ENCODE measurements at regions not wholly inside any gene's neighbourhood (a gene's known extent, or its start where the extent isn't known, plus 50 kb on each side); places are given as distances from the start of the nearest gene placed in this dataset.

- Histone ChIP-seq H3K4me1 (no peaks in the 10 kb centered on the region), H3K9me3 (replicated peaks in 1 of 11) (peaks cover 0 to 23% (median 14%) of the 10 kb centered on the region in 11 experiments; a peak in 18 of 22 replicates), H3K27me3 (no peaks in the 10 kb centered on the region), H3K27ac (no peak overlapping the region), H3K36me3 (no peaks in the 10 kb centered on the region), H4K20me1 (no peaks in the 10 kb centered on the region), H3K9ac (no peak overlapping the region), H3K4me2 (no peak overlapping the region), H3K4me3 (no peak overlapping the region)
- no peak for TF ChIP-seq Cebpa-rat (IDR thresholded peaks at IDR 0.05)
Measured at GRCh38 chr13:102945324-102945815, 99.5 kb downstream of the ERCC5 start.

DNA sequence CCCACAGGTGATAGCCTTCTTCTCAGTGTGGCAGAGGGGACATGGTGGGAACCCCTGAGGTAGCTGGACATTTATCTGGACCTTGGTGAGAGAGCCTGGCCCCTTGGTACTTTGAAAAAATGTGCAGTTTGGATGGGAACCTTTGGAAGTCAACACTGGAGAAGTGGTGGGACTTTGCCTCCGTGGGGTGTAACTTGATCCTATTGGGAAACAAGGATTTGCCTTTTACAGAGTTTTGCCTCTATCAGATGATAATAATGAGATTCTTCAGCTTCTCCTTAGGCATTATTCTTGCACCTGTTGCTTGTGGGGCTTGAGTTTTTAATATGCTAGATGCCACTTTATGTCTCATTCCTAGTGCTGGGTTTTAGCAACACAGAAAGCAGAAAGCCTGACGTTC is 99.0 kb downstream of the ERCC5 start:
- H3K36me3 ChIP-seq = no peaks in the 10 kb centered on the region
- no peak overlapping the region for H3K27ac ChIP-seq
- H3K9ac ChIP-seq = no peak overlapping the region
- no peak overlapping the region for H3K4me3 ChIP-seq
- H3K4me1 ChIP-seq = no peaks in the 10 kb centered on the region
- no peak overlapping the region for H3K4me2 ChIP-seq
- no peak for TF ChIP-seq Cebpa-rat (IDR thresholded peaks at IDR 0.05)
- H3K9me3 ChIP-seq (replicated peaks in 1 of 11) = peaks cover under 1 to 28% (median 20%) of the 10 kb centered on the region in 11 experiments; a peak in 18 of 22 replicates
- H3K27me3 ChIP-seq = no peaks in the 10 kb centered on the region
- H4K20me1 ChIP-seq = no peaks in the 10 kb centered on the region

DNA sequence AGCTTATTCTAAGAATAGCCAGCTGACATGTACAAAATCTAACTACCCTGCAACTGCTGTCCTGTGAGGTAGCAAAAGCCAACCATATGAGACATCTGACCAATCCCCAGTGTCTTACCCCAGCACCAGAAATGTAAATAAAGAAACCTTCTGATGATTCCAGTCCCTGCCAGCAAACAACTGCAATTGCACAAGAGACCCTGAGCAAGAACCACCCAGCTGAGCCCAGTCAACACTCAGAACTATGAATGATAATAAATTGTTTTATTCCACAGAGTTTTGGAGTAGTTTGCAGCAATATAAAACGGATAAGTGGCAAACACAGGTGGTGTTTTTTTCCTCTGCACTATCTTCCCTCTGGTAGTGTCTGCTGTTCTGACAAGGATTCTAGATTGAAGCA is 94.9 kb downstream of the ERCC5 start:
- no peak overlapping the region for H3K9ac ChIP-seq
- H3K27me3 ChIP-seq = no peaks in the 10 kb centered on the region
- H3K4me1 ChIP-seq = 0 out of 20 replicates have a peak, but pooled peaks cover 0 to 3% (median 0%) of the 10 kb centered on the region in 10 experiments
- no peaks in the 10 kb centered on the region for H4K20me1 ChIP-seq
- no peak overlapping the region for H3K27ac ChIP-seq
- H3K4me2 ChIP-seq = no peak overlapping the region
- H3K4me3 ChIP-seq = no peak overlapping the region
- H3K9me3 ChIP-seq (replicated peaks in 1 of 11) = peaks cover 11 to 41% (median 21%) of the 10 kb centered on the region in 11 experiments; a peak in 18 of 22 replicates
- no peaks in the 10 kb centered on the region for H3K36me3 ChIP-seq
- no peak for TF ChIP-seq Cebpa-rat (IDR thresholded peaks at IDR 0.05)

DNA sequence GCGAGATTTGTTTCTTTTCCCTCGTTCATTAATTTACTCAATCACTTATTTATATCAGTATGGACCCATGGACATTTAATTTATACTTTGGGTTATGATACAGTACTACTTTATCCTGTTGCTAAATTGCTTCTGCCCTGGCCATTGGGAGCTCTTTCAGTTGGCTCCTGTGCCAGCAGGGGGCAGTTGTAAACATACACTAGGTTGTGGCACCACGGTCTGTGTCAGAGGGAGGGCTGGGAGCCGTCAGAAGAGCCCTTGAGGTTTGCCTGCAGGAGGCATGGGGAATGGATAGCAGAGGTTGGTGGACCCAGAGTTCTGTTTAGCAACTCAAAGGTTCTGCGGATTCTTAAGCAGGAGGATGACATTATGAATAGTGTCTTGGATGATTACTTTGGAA is 94.3 kb downstream of the ERCC5 start:
- Histone ChIP-seq H3K27me3 (no peaks in the 10 kb centered on the region), H3K9ac (no peak overlapping the region), H3K4me2 (no peak overlapping the region), H4K20me1 (no peaks in the 10 kb centered on the region), H3K36me3 (no peaks in the 10 kb centered on the region), H3K4me1 (0 out of 20 replicates have a peak, but pooled peaks cover 0 to 4% (median 0%) of the 10 kb centered on the region in 10 experiments), H3K9me3 (replicated peaks in 1 of 11) (peaks cover 11 to 41% (median 21%) of the 10 kb centered on the region in 11 experiments; a peak in 18 of 22 replicates), H3K27ac (no peak overlapping the region), H3K4me3 (no peak overlapping the region)
- no peak for TF ChIP-seq Cebpa-rat (IDR thresholded peaks at IDR 0.05)

- Histone ChIP-seq H3K4me1 (peaks cover 0 to 4% (median 0%) of the 10 kb centered on the region in 10 experiments; a peak in 2 of 20 replicates), H3K4me3 (no peak overlapping the region), H3K9me3 (replicated peaks in 1 of 11) (peaks cover 9 to 24% (median 12%) of the 10 kb centered on the region in 11 experiments; a peak in 16 of 22 replicates), H3K27me3 (no peaks in the 10 kb centered on the region), H3K36me3 (no peaks in the 10 kb centered on the region), H3K9ac (no peak overlapping the region), H3K27ac (no peak overlapping the region), H3K4me2 (no peak overlapping the region), H4K20me1 (no peaks in the 10 kb centered on the region)
- TF ChIP-seq Cebpa-rat (IDR thresholded peaks at IDR 0.05) = no peak
Measured at GRCh38 chr13:102935896-102936321, 90.1 kb downstream of the ERCC5 start.

- H3K4me1 ChIP-seq = peaks cover 0 to 4% (median 0%) of the 10 kb centered on the region in 10 experiments; a peak in 2 of 20 replicates
- H3K9ac ChIP-seq = no peak overlapping the region
- peaks cover 0 to 7% (median 0%) of the 10 kb centered on the region in 11 experiments; a peak in 4 of 22 replicates for H3K9me3 ChIP-seq (replicated peaks in 1 of 11)
- H3K27ac ChIP-seq = no peak overlapping the region
- H3K4me3 ChIP-seq = no peak overlapping the region
- H3K36me3 ChIP-seq = no peaks in the 10 kb centered on the region
- H3K27me3 ChIP-seq = no peaks in the 10 kb centered on the region
- no peaks in the 10 kb centered on the region for H4K20me1 ChIP-seq
- H3K4me2 ChIP-seq = no peak overlapping the region
- TF ChIP-seq Cebpa-rat (IDR thresholded peaks at IDR 0.05) = no peak
Measured at GRCh38 chr13:102933523-102933922, 87.7 kb downstream of the ERCC5 start.

GRCh38 chr13:102933122-102933521 is 87.3 kb downstream of the ERCC5 start:
- no peak overlapping the region for H3K27ac ChIP-seq
- H3K27me3 ChIP-seq = no peaks in the 10 kb centered on the region
- TF ChIP-seq Cebpa-rat (IDR thresholded peaks at IDR 0.05) = no peak
- H4K20me1 ChIP-seq = no peaks in the 10 kb centered on the region
- no peaks in the 10 kb centered on the region for H3K36me3 ChIP-seq
- no peak overlapping the region for H3K4me2 ChIP-seq
- H3K9me3 ChIP-seq (replicated peaks in 1 of 11) = peaks cover 0 to 5% (median 0%) of the 10 kb centered on the region in 11 experiments; a peak in 4 of 22 replicates
- peaks cover 0 to 4% (median 0%) of the 10 kb centered on the region in 10 experiments; a peak in 2 of 20 replicates for H3K4me1 ChIP-seq
- no peak overlapping the region for H3K4me3 ChIP-seq
- no peak overlapping the region for H3K9ac ChIP-seq

DNA sequence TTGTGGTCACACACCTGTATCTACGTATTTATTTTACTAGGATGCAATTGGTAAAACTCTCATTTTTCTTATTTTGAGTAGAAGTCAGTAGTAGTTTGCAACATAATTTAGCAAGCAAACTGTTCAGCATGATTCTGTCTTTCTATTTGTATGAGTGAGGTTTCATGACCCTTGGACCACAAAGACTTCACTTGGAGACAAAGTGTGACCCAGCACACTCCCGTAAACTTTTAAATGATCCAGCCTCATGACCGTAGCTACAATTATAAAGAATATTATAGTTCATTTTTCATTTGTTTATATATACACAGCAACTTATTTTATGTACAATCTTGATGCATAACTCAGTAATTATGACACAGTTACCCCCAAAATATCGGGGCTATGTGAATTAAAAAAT is 86.5 kb downstream of the ERCC5 start:
- Histone ChIP-seq H3K9ac (no peak overlapping the region), H3K9me3 (replicated peaks in 1 of 11) (peaks cover 0 to 5% (median 0%) of the 10 kb centered on the region in 11 experiments; a peak in 6 of 22 replicates), H3K27me3 (no peaks in the 10 kb centered on the region), H3K27ac (no peak overlapping the region), H4K20me1 (no peaks in the 10 kb centered on the region), H3K4me3 (no peak overlapping the region), H3K36me3 (no peaks in the 10 kb centered on the region), H3K4me1 (peaks cover 0 to 4% (median 0%) of the 10 kb centered on the region in 10 experiments; a peak in 2 of 20 replicates), H3K4me2 (no peak overlapping the region)
- TF ChIP-seq Cebpa-rat (IDR thresholded peaks at IDR 0.05) = no peak

DNA sequence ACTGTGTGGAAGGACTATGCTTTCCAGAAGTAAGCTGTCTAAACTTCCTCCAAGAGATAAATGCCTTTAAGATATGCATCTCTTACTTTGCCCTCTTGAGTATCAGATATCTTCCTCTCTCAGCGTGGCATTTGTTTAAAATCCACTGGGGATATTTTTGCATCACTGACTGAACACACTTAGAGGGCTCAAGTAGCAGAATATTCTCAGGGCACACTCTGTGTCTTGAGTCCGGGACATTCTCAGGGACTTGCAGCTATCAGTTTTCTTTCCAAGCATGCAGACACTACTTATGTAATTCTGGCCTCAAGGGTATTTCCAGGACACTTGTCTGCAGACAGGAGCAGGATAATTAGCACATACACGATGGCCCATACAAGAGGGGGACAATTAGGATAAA is 84.7 kb downstream of the ERCC5 start:
- Histone ChIP-seq H3K4me2 (no peak overlapping the region), H3K4me1 (peaks cover 0 to 4% (median 0%) of the 10 kb centered on the region in 10 experiments; a peak in 2 of 20 replicates), H3K27me3 (no peaks in the 10 kb centered on the region), H3K4me3 (no peak overlapping the region), H3K27ac (no peak overlapping the region), H3K9ac (no peak overlapping the region), H3K9me3 (replicated peaks in 1 of 11) (peaks cover 0 to 18% (median 10%) of the 10 kb centered on the region in 11 experiments; a peak in 13 of 22 replicates), H3K36me3 (no peaks in the 10 kb centered on the region), H4K20me1 (no peaks in the 10 kb centered on the region)
- no peak for TF ChIP-seq Cebpa-rat (IDR thresholded peaks at IDR 0.05)
